ENCODE measurements at regions not wholly inside any gene's neighbourhood (a gene's known extent, or its start where the extent isn't known, plus 50 kb on each side); places are given as distances from the start of the nearest gene placed in this dataset.

DNA sequence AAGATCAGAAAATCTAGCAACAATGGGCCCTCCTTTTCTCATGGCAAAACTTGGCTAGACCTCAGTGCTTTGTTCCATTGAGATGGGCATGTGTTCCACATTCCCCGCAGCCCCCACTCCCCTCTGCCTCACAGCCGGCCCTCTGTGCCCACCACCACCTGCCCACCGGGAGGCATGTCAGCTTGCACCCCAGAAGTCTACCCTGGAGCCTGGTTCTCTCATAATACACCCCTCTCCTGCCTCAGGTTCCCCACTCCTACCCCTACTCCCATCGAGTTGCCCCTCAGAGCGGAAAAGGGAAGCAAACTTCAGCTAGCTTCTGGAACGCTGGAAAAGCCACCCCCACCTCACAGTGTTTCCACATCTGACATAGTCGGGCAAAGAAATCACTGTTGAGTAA, 219.0 kb downstream of the ANAPC1 start:
- TF ChIP-seq TEAD4 (IDR thresholded peaks at IDR 0.05; ENCODE audit: borderline replicate concordance, insufficient read depth), result no peak
- no peak for TF ChIP-seq MEF2A (IDR thresholded peaks at IDR 0.05; ENCODE audit: borderline replicate concordance, low read depth)
- TF ChIP-seq, protein P1, sequence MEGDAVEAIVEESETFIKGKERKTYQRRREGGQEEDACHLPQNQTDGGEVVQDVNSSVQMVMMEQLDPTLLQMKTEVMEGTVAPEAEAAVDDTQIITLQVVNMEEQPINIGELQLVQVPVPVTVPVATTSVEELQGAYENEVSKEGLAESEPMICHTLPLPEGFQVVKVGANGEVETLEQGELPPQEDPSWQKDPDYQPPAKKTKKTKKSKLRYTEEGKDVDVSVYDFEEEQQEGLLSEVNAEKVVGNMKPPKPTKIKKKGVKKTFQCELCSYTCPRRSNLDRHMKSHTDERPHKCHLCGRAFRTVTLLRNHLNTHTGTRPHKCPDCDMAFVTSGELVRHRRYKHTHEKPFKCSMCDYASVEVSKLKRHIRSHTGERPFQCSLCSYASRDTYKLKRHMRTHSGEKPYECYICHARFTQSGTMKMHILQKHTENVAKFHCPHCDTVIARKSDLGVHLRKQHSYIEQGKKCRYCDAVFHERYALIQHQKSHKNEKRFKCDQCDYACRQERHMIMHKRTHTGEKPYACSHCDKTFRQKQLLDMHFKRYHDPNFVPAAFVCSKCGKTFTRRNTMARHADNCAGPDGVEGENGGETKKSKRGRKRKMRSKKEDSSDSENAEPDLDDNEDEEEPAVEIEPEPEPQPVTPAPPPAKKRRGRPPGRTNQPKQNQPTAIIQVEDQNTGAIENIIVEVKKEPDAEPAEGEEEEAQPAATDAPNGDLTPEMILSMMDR (IDR thresholded peaks at IDR 0.05), result no peak
- no peak for TF ChIP-seq GABPA (IDR thresholded peaks at IDR 0.05; ENCODE audit: low read depth)
- no peak for TF ChIP-seq NRF1 (IDR thresholded peaks at IDR 0.05; ENCODE audit: low read depth, low read length)
